ENCODE measurements at regions not wholly inside any gene's neighbourhood (a gene's known extent, or its start where the extent isn't known, plus 50 kb on each side); places are given as distances from the start of the nearest gene placed in this dataset.
A peak's percentile ranks its signal among the peaks of the same experiment; 100 is the strongest.

DNA sequence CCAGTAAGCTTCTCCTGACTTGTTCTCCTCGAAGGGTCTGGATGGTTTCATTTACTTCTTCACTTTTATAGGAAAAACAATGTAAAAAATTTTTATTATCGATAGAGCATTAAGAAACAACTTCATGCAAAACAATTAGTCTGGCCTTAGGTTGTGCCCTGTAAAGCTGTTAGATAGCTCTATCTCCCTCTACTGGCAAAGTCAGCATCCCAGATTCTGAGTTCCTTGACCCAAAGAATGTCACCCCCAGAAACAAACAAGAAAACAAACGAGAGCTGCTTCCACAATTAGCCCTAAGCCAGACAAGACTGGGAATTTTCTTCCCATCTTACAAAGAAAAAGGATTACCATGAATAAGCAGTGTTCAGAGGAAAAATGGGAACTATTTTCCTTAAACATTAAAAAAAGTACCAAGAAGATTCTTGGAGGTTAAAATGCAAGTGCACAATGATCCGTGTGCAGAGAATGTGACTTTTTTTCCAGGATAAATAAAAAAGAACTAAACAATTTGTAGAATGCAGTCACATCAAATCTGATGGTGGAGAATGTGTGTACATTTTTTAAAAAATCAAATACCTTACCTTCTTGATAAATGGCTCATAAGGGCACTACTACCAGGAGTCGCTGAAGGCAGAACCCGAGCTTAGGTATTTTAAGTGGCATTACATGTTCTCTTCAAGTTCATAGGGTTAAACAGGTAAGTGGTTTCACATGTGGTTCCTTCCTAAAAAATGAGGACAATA, 293.2 kb downstream of the FBXO8 start:
- FAIRE-seq (peak; percentile 72), DNase-seq (ENCODE audit: low read depth in 1 of 2, low spot score in 2 of 2) (peak in 1 of 2 experiments; percentile 17)
- Histone ChIP-seq H3K4me2 (ENCODE audit: insufficient read depth in 1 of 2, low read depth in 2 of 2, low read length in 2 of 2) (no peak overlapping the region), H3K4me1 (replicated peaks in 1 of 4; ENCODE audit: control insufficient read depth in 3 of 4, insufficient read depth in 4 of 4, low read length in 3 of 4) (no peaks in the 10 kb centered on the region), H3K27me3 (replicated peaks in 1 of 4; ENCODE audit: control insufficient read depth in 3 of 4, extremely low read depth in 1 of 4, insufficient read depth in 3 of 4, low read length in 3 of 4) (no peaks in the 10 kb centered on the region), H3K79me1 (ENCODE audit: low read depth, low read length) (no peaks in the 10 kb centered on the region), H3K23ac (ENCODE audit: insufficient read length) (no peak overlapping the region), H3K79me2 (ENCODE audit: control insufficient read depth in 1 of 2, insufficient read depth in 2 of 2, low read length in 2 of 2) (no peaks in the 10 kb centered on the region), H2BK120ac (replicated peaks; ENCODE audit: low read depth, low read length) (no peak overlapping the region), H3K18ac (ENCODE audit: extremely low read depth, low read length) (no peak overlapping the region), H3K4me3 (ENCODE audit: extremely low read depth in 1 of 4, insufficient read depth in 2 of 4, low read depth in 3 of 4, low read length in 4 of 4) (no peak overlapping the region), H3K56ac (replicated peaks; ENCODE audit: insufficient read length, low read depth, low read length) (no peak overlapping the region), H2BK12ac (ENCODE audit: low read depth, low read length) (no peak overlapping the region), H3K9ac (replicated peaks in 1 of 4; ENCODE audit: extremely low read depth in 1 of 4, low read depth in 3 of 4, low read length in 3 of 4) (no peak overlapping the region), H4K20me1 (replicated peaks in 1 of 2; ENCODE audit: control insufficient read depth in 1 of 2, insufficient read depth in 2 of 2, low read length in 2 of 2) (no peaks in the 10 kb centered on the region), H3K4ac (replicated peaks; ENCODE audit: insufficient read length, low read depth, low read length) (no peak overlapping the region), H3K36me3 (ENCODE audit: control insufficient read depth in 2 of 4, insufficient read depth in 4 of 4, low read length in 3 of 4) (no peaks in the 10 kb centered on the region), H2AK5ac (ENCODE audit: low read depth, low read length) (no peak overlapping the region), H3K27ac (ENCODE audit: low read depth, low read length) (no peak overlapping the region), H3K23me2 (ENCODE audit: low read depth, low read length) (no peaks in the 10 kb centered on the region), H2BK20ac (ENCODE audit: low read length) (no peak overlapping the region), H2BK15ac (ENCODE audit: low read length) (no peak overlapping the region), H3K14ac (ENCODE audit: insufficient read length) (no peak overlapping the region), H3K9me3 (ENCODE audit: insufficient read depth in 2 of 2, low read depth in 1 of 2, low read length in 1 of 2) (no peaks in the 10 kb centered on the region), H2BK5ac (ENCODE audit: low read depth, low read length) (no peak overlapping the region), H4K8ac (ENCODE audit: extremely low read depth, insufficient read depth, low read length) (no peak overlapping the region), H4K5ac (ENCODE audit: insufficient read length, low read depth, low read length) (no peak overlapping the region), H4K91ac (replicated peaks; ENCODE audit: insufficient read length, low read length) (no peak overlapping the region), H2AFZ (ENCODE audit: low read length) (no peak overlapping the region)
- ChIA-PET CTCF (ENCODE audit: partially characterized antibody) (interaction anchor here (0.6 to 3.3 kb wide), 39 partner anchors 9 to 487 kb away, joined by 3 to 36 read pairs (median 4); no protein-coding TSS in a partner anchor), POLR2A (ENCODE audit: partially characterized antibody) (no interaction called here)
- 71% methylated on average over 6 of the region's 6 CpGs; no CpG with 5 or more reads in 1 of the 2 experiments for WGBS, 2 experiments (ENCODE audit: extremely low coverage in 1 of 2, insufficient coverage in 1 of 2, insufficient read length in 1 of 2, insufficient replicate concordance in 2 of 2, low coverage in 1 of 2, low lambda C conversion rate in 2 of 2, missing lambda C conversion rate in 1 of 2)
- peak; percentile 64 to 71 for TF ChIP-seq RAD21 (IDR thresholded peaks at IDR 0.05 in 1 of 2, conservative IDR thresholded peaks at IDR 0.05 in 1 of 2; ENCODE audit: low read depth in 2 of 2, low read length in 2 of 2)
- TF ChIP-seq SP2 (IDR thresholded peaks at IDR 0.05; ENCODE audit: low read length): no peak
- no peak for TF ChIP-seq GABPA (IDR thresholded peaks at IDR 0.05; ENCODE audit: borderline replicate concordance, insufficient read depth, low read length)
- TF ChIP-seq, protein P1, sequence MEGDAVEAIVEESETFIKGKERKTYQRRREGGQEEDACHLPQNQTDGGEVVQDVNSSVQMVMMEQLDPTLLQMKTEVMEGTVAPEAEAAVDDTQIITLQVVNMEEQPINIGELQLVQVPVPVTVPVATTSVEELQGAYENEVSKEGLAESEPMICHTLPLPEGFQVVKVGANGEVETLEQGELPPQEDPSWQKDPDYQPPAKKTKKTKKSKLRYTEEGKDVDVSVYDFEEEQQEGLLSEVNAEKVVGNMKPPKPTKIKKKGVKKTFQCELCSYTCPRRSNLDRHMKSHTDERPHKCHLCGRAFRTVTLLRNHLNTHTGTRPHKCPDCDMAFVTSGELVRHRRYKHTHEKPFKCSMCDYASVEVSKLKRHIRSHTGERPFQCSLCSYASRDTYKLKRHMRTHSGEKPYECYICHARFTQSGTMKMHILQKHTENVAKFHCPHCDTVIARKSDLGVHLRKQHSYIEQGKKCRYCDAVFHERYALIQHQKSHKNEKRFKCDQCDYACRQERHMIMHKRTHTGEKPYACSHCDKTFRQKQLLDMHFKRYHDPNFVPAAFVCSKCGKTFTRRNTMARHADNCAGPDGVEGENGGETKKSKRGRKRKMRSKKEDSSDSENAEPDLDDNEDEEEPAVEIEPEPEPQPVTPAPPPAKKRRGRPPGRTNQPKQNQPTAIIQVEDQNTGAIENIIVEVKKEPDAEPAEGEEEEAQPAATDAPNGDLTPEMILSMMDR (IDR thresholded peaks at IDR 0.05; ENCODE audit: control extremely low read depth in 1 of 3, insufficient read depth in 1 of 3, low read depth in 1 of 3, low read length in 3 of 3): peak in 2 of 3 experiments; percentile 52 to 57; a peak in 3 of 4 replicates
- TF ChIP-seq KDM5A (IDR thresholded peaks at IDR 0.05; ENCODE audit: low read length): no peak
- no peak for TF ChIP-seq PHF8 (conservative IDR thresholded peaks at IDR 0.05; ENCODE audit: low read depth, low read length)
- TF ChIP-seq SIX5 (IDR thresholded peaks at IDR 0.05; ENCODE audit: low read depth, low read length): no peak
- TF ChIP-seq SIRT6 (IDR thresholded peaks at IDR 0.05; ENCODE audit: low read length): no peak
- TF ChIP-seq SIN3A (conservative IDR thresholded peaks at IDR 0.05 in 1 of 2, IDR thresholded peaks at IDR 0.05 in 1 of 2; ENCODE audit: low read depth in 1 of 2, low read length in 2 of 2): no peak
- no peak for TF ChIP-seq RFX5 (IDR thresholded peaks at IDR 0.05; ENCODE audit: borderline replicate concordance, low read depth, low read length)
